G401.6 (cell line): ENCODE measurements at regions not wholly inside any gene's neighbourhood (a gene's known extent, or its start where the extent isn't known, plus 50 kb on each side); places are given as distances from the start of the nearest gene placed in this dataset.
"Not testable (repeated sequence)": the region's sequence is repeated elsewhere in the genome, so short reads cannot be mapped to it uniquely, and the experiment has no call there.

Experiments used
- FAIRE-seq: peaks from 2 replicates; lab custom pipeline; 2012; peaks lifted over from hg19 to GRCh38; lab: Jason Lieb, UNC

- no peak for FAIRE-seq
Observed at GRCh38 chr14:38400751-38401150, 144.9 kb upstream of the CLEC14A start.

GRCh38 chr14:38399652-38400051 is 143.8 kb upstream of the CLEC14A start:
- no peak for FAIRE-seq

DNA sequence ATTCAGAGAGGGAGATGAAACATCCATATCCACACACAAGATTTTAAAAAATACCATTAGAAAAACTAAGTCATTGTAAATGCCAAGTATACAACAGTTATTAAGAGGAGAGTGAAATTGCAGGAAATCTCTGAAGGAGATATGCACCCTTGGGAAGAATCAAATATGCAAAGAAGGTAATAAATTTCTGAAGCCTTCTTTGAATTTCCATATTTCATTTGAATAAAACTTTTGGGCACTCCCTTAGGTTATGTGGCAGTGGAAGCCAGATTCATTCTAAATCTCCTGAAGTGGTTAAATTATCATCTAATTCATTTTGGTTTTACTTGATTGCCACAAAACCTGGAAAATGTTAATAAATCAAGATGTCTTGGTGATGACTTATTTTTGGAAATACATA is 138.9 kb upstream of the CLEC14A start:
- no peak for FAIRE-seq

- FAIRE-seq, result no peak
Observed at GRCh38 chr14:38394064-38394463, 138.2 kb upstream of the CLEC14A start.

- FAIRE-seq, result no peak
Observed at GRCh38 chr14:38391334-38391733, 135.4 kb upstream of the CLEC14A start.

DNA sequence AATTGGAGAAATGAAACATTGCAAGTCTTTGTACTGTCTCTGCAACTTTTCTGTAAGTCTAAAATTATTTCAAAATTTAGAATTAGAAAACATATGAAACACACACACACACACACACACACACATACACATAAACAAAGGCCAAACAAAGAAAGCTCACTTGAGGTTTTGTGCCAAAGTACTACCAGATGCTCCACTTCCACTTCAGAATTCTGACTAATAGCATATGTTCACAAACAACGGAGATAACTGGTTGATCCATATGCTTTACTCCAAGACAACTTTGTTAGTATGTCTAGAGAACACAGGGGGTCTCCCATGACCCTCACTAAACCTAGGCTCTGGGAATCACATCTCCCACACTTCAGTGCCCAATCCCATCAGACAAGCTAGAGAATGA is 133.8 kb upstream of the CLEC14A start:
- no peak for FAIRE-seq

GRCh38 chr14:38387821-38388220 is 131.9 kb upstream of the CLEC14A start:
- FAIRE-seq, result no peak

- FAIRE-seq, result no peak
Observed at GRCh38 chr14:38385836-38386235, 129.9 kb upstream of the CLEC14A start.

DNA sequence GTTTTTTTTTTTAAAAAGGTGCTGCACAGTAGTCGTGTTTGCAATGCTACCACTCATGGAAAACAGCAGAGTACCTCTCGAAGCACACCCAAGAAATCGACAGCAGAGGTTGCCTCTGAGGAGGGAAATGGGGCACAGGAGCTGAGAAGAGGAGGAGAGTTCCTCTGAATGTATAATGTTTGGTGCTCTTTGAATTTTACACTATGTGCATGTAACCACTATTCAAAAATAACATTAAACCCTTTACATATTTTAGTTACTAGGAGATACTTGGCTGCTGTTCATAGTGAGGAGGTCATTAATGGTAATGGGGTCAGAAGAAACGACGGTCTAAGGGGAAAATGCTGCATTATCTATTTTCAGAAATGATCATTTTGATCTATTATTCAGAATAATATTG is 129.4 kb upstream of the CLEC14A start:
- no peak for FAIRE-seq

DNA sequence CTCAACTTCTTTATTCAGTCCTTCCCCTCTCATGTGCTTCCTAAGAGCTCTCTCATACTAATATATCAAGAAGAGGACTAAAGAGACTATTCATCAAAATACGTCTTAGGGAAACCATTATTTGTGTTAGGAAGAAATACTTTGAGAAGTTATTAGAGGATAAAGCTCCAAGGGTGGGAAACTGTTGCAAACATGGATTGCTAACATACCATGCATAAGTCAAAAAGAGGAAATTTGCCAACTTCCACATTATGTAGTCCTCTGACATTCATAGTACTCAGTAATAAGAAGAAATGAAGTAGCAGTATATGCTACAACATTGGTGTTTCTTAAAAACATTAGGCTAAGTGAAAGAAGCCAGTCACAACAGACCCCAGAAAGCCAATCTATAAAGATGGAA is 128.8 kb upstream of the CLEC14A start:
- no peak for FAIRE-seq

GRCh38 chr14:38367922-38368321 is 112.0 kb upstream of the CLEC14A start:
- FAIRE-seq, result no peak

DNA sequence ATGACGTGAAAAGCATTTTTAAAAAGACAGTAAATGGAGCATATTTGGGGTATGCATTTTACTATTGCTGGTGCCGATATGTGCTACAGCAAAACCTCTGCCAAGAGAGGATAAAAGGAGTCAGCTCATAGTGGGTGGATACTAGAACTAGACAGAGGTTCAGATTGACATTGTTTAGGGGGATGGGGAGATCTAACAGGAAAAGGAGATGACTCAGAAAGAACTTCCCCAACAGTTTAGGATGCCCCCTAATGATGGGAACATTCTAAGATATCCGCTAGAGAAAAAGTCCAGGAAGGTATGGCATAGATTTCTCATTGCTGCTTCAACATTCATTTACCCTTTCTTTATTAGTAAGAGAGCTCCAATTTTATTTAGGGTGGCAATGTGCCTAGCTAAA is 110.5 kb upstream of the CLEC14A start:
- FAIRE-seq, result no peak

- no peak for FAIRE-seq
Observed at GRCh38 chr14:38363217-38363616, 107.3 kb upstream of the CLEC14A start.

GRCh38 chr14:38357557-38357956 is 101.7 kb upstream of the CLEC14A start:
- FAIRE-seq, result no peak

GRCh38 chr14:38355473-38355872 is 99.6 kb upstream of the CLEC14A start:
- FAIRE-seq, result not testable (repeated sequence)

DNA sequence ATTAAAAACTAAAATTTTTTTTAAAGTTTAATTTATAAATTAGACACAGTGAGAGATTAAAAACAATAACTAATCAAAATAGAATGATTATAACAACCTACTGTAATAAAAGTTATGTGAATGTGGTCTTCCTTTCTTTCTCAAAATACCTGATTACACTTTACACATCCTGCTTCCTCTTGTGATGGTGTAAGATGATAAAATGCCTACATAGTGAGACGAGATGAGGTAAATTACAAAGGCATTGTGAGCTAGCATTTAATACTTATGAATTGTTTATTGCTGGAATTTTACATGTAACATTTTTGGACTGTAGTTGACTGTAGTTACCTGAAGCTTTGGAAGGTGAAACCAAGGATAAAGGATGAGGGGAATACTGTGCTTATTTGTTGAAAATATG is 94.2 kb upstream of the CLEC14A start:
- no peak for FAIRE-seq

- no peak for FAIRE-seq
Observed at GRCh38 chr14:38342803-38343202, 86.9 kb upstream of the CLEC14A start.

DNA sequence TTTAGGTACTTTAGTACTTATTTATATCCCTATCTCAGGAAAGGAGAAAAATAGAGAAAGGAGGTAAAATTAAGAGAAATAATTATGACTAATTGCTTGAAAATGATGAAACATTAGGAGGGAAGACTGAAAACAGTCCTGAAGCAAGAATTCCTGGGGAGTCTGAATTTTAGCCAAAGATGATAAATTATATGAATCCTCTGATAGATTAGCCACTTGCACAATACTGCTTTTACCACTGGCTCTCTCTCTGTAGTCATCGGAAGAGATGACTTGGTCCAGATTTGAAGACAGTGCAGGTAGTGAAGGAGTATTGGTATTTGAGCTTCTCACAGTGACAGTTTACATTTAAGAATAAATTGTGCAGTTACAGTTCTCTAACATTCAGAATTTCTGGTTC is 83.8 kb upstream of the CLEC14A start:
- no peak for FAIRE-seq

DNA sequence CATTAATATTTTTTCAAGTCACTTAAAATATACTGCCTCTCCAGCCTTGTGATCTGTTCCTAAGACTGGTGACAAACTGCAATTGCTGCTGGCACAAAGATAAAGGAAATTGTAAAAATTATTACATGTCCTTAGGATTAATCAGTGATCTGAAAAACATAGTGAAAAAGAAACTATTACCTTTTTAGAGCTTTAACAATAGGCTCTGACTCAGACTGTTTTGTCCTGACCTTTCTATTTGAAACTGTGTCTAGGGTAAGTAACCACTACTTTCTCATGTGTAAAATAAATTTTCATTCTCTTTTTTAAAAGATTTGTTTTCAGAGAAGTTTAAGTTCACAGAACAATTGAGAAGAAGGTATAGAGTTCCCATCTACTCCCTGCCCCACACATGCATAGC is 80.4 kb upstream of the CLEC14A start:
- FAIRE-seq, result no peak

GRCh38 chr14:38330275-38330674 is 74.4 kb upstream of the CLEC14A start:
- no peak for FAIRE-seq

DNA sequence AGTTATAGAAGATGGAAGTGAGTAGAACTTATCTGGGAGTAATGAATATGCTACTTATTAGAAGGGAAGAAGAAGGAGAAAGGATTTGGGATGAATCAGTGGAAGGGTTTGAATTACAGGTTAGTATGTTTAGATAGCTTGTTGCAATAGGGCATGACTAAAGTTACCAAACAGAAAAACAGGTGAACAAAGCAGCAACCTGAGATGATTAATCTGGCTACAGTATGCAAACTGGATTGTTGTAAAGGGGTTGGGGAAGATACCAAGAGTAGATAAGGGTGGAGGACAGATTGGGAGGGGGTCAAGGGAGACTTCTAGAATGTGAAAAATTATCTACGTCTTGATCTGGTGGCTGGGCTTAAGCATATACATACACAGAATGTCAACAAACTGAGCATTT is 73.4 kb upstream of the CLEC14A start:
- no peak for FAIRE-seq

DNA sequence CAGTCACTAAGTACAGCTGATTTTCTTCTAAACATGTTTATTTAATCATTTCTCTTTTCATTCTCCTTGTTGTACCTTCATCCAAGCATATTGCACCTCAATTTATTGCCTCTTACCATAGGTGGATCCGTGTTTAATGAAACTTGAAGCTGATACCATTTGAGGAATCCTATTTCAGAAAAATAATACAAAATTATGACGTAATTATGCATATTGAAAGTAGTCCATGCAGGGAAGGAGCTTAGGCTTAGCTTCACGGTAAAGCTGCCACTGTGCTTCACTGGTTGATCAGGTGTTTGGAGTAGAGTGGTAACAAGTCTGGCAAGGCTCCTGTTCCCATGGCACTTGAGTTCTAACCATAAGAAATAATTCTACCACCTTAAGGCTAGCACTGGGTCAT is 61.0 kb upstream of the CLEC14A start:
- no peak for FAIRE-seq

DNA sequence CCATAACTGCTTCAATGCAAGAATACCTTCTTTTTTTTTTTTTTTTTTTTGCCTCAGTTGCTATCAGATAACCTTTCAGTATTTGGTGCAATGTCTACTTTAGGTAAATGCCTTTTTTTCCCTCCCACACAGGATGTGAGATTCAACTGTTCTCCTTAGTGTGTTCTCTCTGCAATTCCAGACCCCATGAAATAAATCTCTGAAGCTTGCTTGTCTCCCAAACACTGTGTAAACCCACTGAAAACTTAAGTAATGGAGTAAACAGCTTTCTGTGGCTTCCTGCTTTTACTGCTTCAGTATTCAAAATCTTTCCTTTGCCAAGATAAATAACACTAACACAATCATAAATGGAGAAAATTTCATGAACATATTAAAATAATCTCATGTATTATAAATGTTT is 55.8 kb upstream of the CLEC14A start:
- FAIRE-seq, result no peak

GRCh38 chr14:38310420-38310995 is 54.6 kb upstream of the CLEC14A start:
- no peak for FAIRE-seq
